ENCODE measurements at regions not wholly inside any gene's neighbourhood (a gene's known extent, or its start where the extent isn't known, plus 50 kb on each side); places are given as distances from the start of the nearest gene placed in this dataset.

GRCh38 chr3:152610622-152611021, 224.3 kb upstream of the P2RY1 start:
- DNase-seq (no peak), ATAC-seq (ENCODE audit: insufficient read depth, low FRiP score) (no peak)
- H3K4me3 ChIP-seq, result no peak overlapping the region
- H3K4me1 ChIP-seq (ENCODE audit: control insufficient read depth in 5 of 5, insufficient read depth in 5 of 5, low read length in 5 of 5), result peaks cover 0 to 7% (median 2%) of the 10 kb centered on the region in 5 donors
- H3K36me3 ChIP-seq (ENCODE audit: control insufficient read depth in 4 of 4, insufficient read depth in 4 of 4, low read length in 4 of 4), result no peaks in the 10 kb centered on the region
- no peak for TF ChIP-seq CTCF (IDR thresholded peaks at IDR 0.05; ENCODE audit: control extremely low read depth, extremely low read depth)
- no peak overlapping the region for H3K9ac ChIP-seq (ENCODE audit: insufficient read depth in 1 of 2, low read length in 2 of 2)
- H3K27me3 ChIP-seq (ENCODE audit: control insufficient read depth in 3 of 3, insufficient read depth in 3 of 3, low read length in 2 of 3), result no peaks in the 10 kb centered on the region
- 92 to 93% methylated on average over 6 of the region's 6 CpGs for WGBS, 2 donors
- no peak overlapping the region for H3K27ac ChIP-seq (ENCODE audit: low read depth in 1 of 2, low read length in 1 of 2)
- no peaks in the 10 kb centered on the region for H3K9me3 ChIP-seq (ENCODE audit: control insufficient read depth in 4 of 4, insufficient read depth in 3 of 4, low read length in 3 of 4)

GRCh38 chr3:152611905-152612304, 223.0 kb upstream of the P2RY1 start:
- H3K36me3 ChIP-seq (ENCODE audit: control insufficient read depth in 4 of 4, insufficient read depth in 4 of 4, low read length in 4 of 4), result no peaks in the 10 kb centered on the region
- H3K27ac ChIP-seq (ENCODE audit: low read depth in 1 of 2, low read length in 1 of 2), result no peak overlapping the region
- no peak overlapping the region for H3K9ac ChIP-seq (ENCODE audit: insufficient read depth in 1 of 2, low read length in 2 of 2)
- ATAC-seq (ENCODE audit: insufficient read depth, low FRiP score), result no peak
- H3K27me3 ChIP-seq (ENCODE audit: control insufficient read depth in 3 of 3, insufficient read depth in 3 of 3, low read length in 2 of 3), result no peaks in the 10 kb centered on the region
- no peak for DNase-seq
- peaks cover 0 to 7% (median 0%) of the 10 kb centered on the region in 5 donors for H3K4me1 ChIP-seq (ENCODE audit: control insufficient read depth in 5 of 5, insufficient read depth in 5 of 5, low read length in 5 of 5)
- no peak for TF ChIP-seq CTCF (IDR thresholded peaks at IDR 0.05; ENCODE audit: control extremely low read depth, extremely low read depth)
- no peak overlapping the region for H3K4me3 ChIP-seq
- no peaks in the 10 kb centered on the region for H3K9me3 ChIP-seq (ENCODE audit: control insufficient read depth in 4 of 4, insufficient read depth in 3 of 4, low read length in 3 of 4)

- H3K9me3 ChIP-seq (ENCODE audit: control insufficient read depth in 4 of 4, insufficient read depth in 3 of 4, low read length in 3 of 4), result no peaks in the 10 kb centered on the region
- H3K27me3 ChIP-seq (ENCODE audit: control insufficient read depth in 3 of 3, insufficient read depth in 3 of 3, low read length in 2 of 3), result no peaks in the 10 kb centered on the region
- peak; percentile 34 to 74 (median 61) for DNase-seq
- H3K27ac ChIP-seq (ENCODE audit: low read depth in 1 of 2, low read length in 1 of 2), result no peak overlapping the region
- H3K4me1 ChIP-seq (ENCODE audit: control insufficient read depth in 5 of 5, insufficient read depth in 5 of 5, low read length in 5 of 5), result peaks cover 0 to 15% (median 2%) of the 10 kb centered on the region in 5 donors
- WGBS, 2 donors, result 55 to 81% methylated on average over 2 of the region's 2 CpGs
- H3K4me3 ChIP-seq, result no peak overlapping the region
- ATAC-seq (ENCODE audit: insufficient read depth, low FRiP score), result no peak
- H3K36me3 ChIP-seq (ENCODE audit: control insufficient read depth in 4 of 4, insufficient read depth in 4 of 4, low read length in 4 of 4), result no peaks in the 10 kb centered on the region
- no peak overlapping the region for H3K9ac ChIP-seq (ENCODE audit: insufficient read depth in 1 of 2, low read length in 2 of 2)
- no peak for TF ChIP-seq CTCF (IDR thresholded peaks at IDR 0.05; ENCODE audit: control extremely low read depth, extremely low read depth)
Measured at GRCh38 chr3:152613851-152614250, 221.1 kb upstream of the P2RY1 start.

DNA sequence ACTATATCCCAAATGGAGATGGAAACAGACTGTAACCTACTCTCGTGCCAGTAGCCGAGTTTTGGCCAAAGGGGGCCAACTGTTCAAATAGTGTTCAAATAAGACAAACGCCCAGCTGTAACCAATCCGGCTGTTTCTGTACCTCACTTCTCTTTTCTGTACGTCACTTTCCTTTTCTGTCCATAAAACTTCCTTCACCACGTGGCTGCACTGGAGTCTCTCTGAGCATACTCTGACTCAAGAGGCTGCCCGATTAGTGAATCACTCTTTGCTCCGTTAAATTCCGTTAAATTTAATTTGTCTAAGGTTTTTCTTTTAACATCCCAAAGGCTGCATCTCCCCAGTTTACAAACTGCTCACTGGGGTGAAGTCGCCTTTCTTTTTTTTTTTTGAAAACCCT, 219.2 kb upstream of the P2RY1 start:
- no peaks in the 10 kb centered on the region for H3K36me3 ChIP-seq (ENCODE audit: control insufficient read depth in 4 of 4, insufficient read depth in 4 of 4, low read length in 4 of 4)
- ATAC-seq (ENCODE audit: insufficient read depth, low FRiP score), result no peak
- H3K27me3 ChIP-seq (ENCODE audit: control insufficient read depth in 3 of 3, insufficient read depth in 3 of 3, low read length in 2 of 3), result no peaks in the 10 kb centered on the region
- H3K4me1 ChIP-seq (ENCODE audit: control insufficient read depth in 5 of 5, insufficient read depth in 5 of 5, low read length in 5 of 5), result peaks cover 0 to 19% (median 0%) of the 10 kb centered on the region in 5 donors
- no peak overlapping the region for H3K27ac ChIP-seq (ENCODE audit: low read depth in 1 of 2, low read length in 1 of 2)
- H3K9ac ChIP-seq (ENCODE audit: insufficient read depth in 1 of 2, low read length in 2 of 2), result no peak overlapping the region
- DNase-seq, result no peak
- 82 to 91% methylated on average over 10 of the region's 10 CpGs for WGBS, 2 donors
- H3K4me3 ChIP-seq, result no peak overlapping the region
- no peak for TF ChIP-seq CTCF (IDR thresholded peaks at IDR 0.05; ENCODE audit: control extremely low read depth, extremely low read depth)
- H3K9me3 ChIP-seq (ENCODE audit: control insufficient read depth in 4 of 4, insufficient read depth in 3 of 4, low read length in 3 of 4), result no peaks in the 10 kb centered on the region

All from lung (tissue), 11 donors.